Endodermal cell (in vitro differentiated cells): ENCODE measurements at regions not wholly inside any gene's neighbourhood (a gene's known extent, or its start where the extent isn't known, plus 50 kb on each side); places are given as distances from the start of the nearest gene placed in this dataset.

Experiments
- DNase-seq: peaks from one replicate; pipeline ENCODE4 v3.0.0-alpha.2; 2017
- H3K27ac ChIP-seq: 2 replicates; pipeline ENCODE4 v1.5.1; 2013; ENCODE audit warnings: mild to moderate bottlenecking, low read depth, low read length, moderate library complexity
- H3K27me3 ChIP-seq: 2 replicates; pipeline ENCODE4 v1.6.1; 2013; ENCODE audit warnings: mild to moderate bottlenecking, low read length, moderate library complexity; ENCODE audit not compliant: insufficient read depth, control insufficient read depth, poor library complexity, severe bottlenecking
- H3K36me3 ChIP-seq: 2 replicates; pipeline ENCODE4 v1.7.0; 2013; ENCODE audit warnings: mild to moderate bottlenecking, low read length, moderate library complexity; ENCODE audit not compliant: control insufficient read depth, insufficient read depth
- H3K4me1 ChIP-seq: one replicate; pipeline ENCODE4 v1.7.0; 2013; ENCODE audit warnings: low read length; ENCODE audit not compliant: control insufficient read depth, insufficient read depth
- H3K4me3 ChIP-seq: 2 replicates; pipeline ENCODE4 v1.5.1; 2013; ENCODE audit warnings: mild to moderate bottlenecking, low read length, moderate library complexity
- H3K9ac ChIP-seq: 2 replicates; pipeline ENCODE4 v1.6.1; 2013; ENCODE audit warnings: mild to moderate bottlenecking, low read length, moderate library complexity; ENCODE audit not compliant: poor library complexity, severe bottlenecking; ENCODE audit errors: extremely low read depth
- H3K9me3 ChIP-seq: 2 replicates; pipeline ENCODE4 v1.6.1; 2013; ENCODE audit warnings: mild to moderate bottlenecking, low read length, moderate library complexity; ENCODE audit not compliant: control insufficient read depth
- H3K27ac Mint-ChIP-seq: 2 replicates; pipeline ENCODE4 v1.8.0; 2020; ENCODE audit warnings: mixed read lengths
- H3K27me3 Mint-ChIP-seq: 2 replicates; pipeline ENCODE4 v1.8.0; 2021; ENCODE audit warnings: mild to moderate bottlenecking, mixed read lengths; ENCODE audit not compliant: insufficient read depth
- H3K36me3 Mint-ChIP-seq: 2 replicates; pipeline ENCODE4 v1.8.0; 2020; ENCODE audit warnings: low read depth, mixed read lengths
- H3K4me1 Mint-ChIP-seq: 2 replicates; pipeline ENCODE4 v1.8.0; 2020; ENCODE audit warnings: mixed read lengths
- H3K4me3 Mint-ChIP-seq: 2 replicates; pipeline ENCODE4 v1.8.0; 2020; ENCODE audit warnings: mild to moderate bottlenecking, moderate library complexity, mixed read lengths
- H3K9me3 Mint-ChIP-seq: 2 replicates; pipeline ENCODE4 v1.8.0; 2020; ENCODE audit warnings: mild to moderate bottlenecking, mixed read lengths
- whole genome bisulfite sequencing, 2 experiments: methylation state at CpG; one replicate each; pipeline versions ENCODE4 v1.1.5 to v1.1.7; 2013; ENCODE audit warnings: missing lambda C conversion rate in 2 of 2, mixed read lengths in 1 of 2; ENCODE audit not compliant: insufficient coverage in 1 of 2, insufficient read length in 1 of 2; 5-methylcytosine and 5-hydroxymethylcytosine counted together
- TF ChIP-seq, protein P1 (sequence below): fragments of 200-600 bp; sonication (generic); conservative IDR thresholded peaks from 2 replicates; pipeline ENCODE4 v1.5.0; 2021; ENCODE audit warnings: antibody characterized with exemption, mild to moderate bottlenecking

DNA sequence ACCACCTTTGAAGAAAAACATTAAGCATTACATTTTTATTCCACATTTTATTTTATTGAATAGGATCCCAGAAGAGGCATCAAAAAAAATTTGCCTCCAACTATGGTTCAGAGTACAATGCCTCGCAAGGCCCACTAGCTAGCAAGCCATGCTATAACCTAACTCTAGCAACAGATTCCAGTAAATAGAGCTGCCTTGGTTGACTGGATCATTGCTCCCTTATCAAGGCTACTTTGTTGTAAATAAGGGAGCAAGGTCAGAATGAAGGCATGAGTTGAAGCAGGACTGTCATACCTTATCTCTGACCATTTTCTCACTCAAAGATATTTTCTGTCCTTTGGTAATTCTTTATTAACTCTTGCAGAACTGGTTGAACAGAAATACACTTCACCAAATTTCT, 672.6 kb downstream of the EPHA4 start:
- Histone ChIP-seq H3K27ac (no peak overlapping the region), H3K9ac (no peak overlapping the region), H3K4me3 (no peak overlapping the region), H3K27me3 (no peaks in the 10 kb centered on the region), H3K9me3 (no peaks in the 10 kb centered on the region), H3K4me1 (no peaks in the 10 kb centered on the region), H3K36me3 (no peaks in the 10 kb centered on the region)
- WGBS, 2 experiments: 95% methylated on average over 1 of the region's 1 CpG; no CpG with 5 or more reads in 1 of the 2 experiments
- Mint-ChIP-seq H3K27ac (no peak overlapping the region), H3K27me3 (no peaks in the 10 kb centered on the region), H3K36me3 (no peaks in the 10 kb centered on the region), H3K4me1 (no peaks in the 10 kb centered on the region), H3K9me3 (no peaks in the 10 kb centered on the region), H3K4me3 (no peak overlapping the region)
- DNase-seq: no peak
- TF ChIP-seq, protein P1, sequence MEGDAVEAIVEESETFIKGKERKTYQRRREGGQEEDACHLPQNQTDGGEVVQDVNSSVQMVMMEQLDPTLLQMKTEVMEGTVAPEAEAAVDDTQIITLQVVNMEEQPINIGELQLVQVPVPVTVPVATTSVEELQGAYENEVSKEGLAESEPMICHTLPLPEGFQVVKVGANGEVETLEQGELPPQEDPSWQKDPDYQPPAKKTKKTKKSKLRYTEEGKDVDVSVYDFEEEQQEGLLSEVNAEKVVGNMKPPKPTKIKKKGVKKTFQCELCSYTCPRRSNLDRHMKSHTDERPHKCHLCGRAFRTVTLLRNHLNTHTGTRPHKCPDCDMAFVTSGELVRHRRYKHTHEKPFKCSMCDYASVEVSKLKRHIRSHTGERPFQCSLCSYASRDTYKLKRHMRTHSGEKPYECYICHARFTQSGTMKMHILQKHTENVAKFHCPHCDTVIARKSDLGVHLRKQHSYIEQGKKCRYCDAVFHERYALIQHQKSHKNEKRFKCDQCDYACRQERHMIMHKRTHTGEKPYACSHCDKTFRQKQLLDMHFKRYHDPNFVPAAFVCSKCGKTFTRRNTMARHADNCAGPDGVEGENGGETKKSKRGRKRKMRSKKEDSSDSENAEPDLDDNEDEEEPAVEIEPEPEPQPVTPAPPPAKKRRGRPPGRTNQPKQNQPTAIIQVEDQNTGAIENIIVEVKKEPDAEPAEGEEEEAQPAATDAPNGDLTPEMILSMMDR: no peak

DNA sequence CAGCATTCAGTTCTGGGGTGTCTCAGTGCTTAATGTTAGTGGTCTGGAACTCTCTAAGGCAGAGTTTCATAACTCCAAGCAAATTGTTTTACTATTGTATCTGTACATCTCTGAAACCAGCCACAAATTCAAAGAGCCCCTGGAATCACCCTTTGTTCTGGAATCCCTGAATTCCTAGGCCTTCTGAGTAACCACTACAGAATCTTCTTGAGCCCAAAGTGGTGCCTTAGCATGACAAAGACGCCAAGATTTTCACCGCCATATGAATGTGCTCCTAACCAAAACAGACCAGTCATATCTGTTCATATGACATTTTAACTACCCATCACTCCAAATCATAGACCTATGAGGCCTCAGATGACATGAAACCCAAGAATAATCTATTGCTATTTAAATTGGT, 668.1 kb downstream of the EPHA4 start:
- Histone ChIP-seq H3K27ac (no peak overlapping the region), H3K27me3 (no peaks in the 10 kb centered on the region), H3K36me3 (no peaks in the 10 kb centered on the region), H3K4me3 (no peak overlapping the region), H3K9me3 (no peaks in the 10 kb centered on the region), H3K4me1 (no peaks in the 10 kb centered on the region), H3K9ac (no peak overlapping the region)
- no peak for DNase-seq
- no peaks in the 10 kb centered on the region for H3K9me3 Mint-ChIP-seq
- H3K4me3 Mint-ChIP-seq: no peak overlapping the region
- H3K4me1 Mint-ChIP-seq: no peaks in the 10 kb centered on the region
- WGBS, 2 experiments: 93 to 95% methylated on average over 2 of the region's 2 CpGs
- H3K36me3 Mint-ChIP-seq: no peaks in the 10 kb centered on the region
- TF ChIP-seq, protein P1: no peak
- no peaks in the 10 kb centered on the region for H3K27me3 Mint-ChIP-seq
- no peak overlapping the region for H3K27ac Mint-ChIP-seq

DNA sequence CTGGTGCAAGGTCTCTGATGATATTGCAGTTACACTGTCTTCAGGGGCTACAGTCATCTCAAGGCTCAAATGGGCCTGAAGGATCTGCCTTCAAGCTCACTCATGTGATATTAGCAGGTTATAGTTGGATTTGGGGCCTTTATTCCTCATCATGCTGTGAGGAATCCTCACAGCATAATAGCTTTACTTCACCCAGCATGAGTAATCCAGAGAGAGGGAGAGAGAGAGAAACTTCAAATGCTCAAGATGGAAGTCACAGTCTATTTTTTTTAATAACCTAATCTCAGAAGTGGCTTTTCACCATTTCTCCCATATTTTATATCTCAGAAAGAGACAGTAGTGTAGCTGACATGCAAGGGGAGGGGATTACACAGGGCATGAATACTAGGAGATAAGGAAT, 658.7 kb downstream of the EPHA4 start:
- Histone ChIP-seq H3K9ac (no peak overlapping the region), H3K4me3 (no peak overlapping the region), H3K27me3 (no peaks in the 10 kb centered on the region), H3K4me1 (no peaks in the 10 kb centered on the region), H3K36me3 (no peaks in the 10 kb centered on the region), H3K27ac (no peak overlapping the region), H3K9me3 (no peaks in the 10 kb centered on the region)
- TF ChIP-seq, protein P1: no peak
- Mint-ChIP-seq H3K4me3 (no peak overlapping the region), H3K27me3 (no peaks in the 10 kb centered on the region), H3K27ac (no peak overlapping the region), H3K4me1 (no peaks in the 10 kb centered on the region), H3K9me3 (peaks cover 7% of the 10 kb centered on the region), H3K36me3 (no peaks in the 10 kb centered on the region)
- DNase-seq: no peak
